ENCODE measurements at regions not wholly inside any gene's neighbourhood (a gene's known extent, or its start where the extent isn't known, plus 50 kb on each side); places are given as distances from the start of the nearest gene placed in this dataset.

GRCh38 chr20:48192109-48192508, 406.8 kb upstream of the SULF2 start:
- TF ChIP-seq CTCF (IDR thresholded peaks at IDR 0.05) (no peak), EZH2phosphoT487 (IDR thresholded peaks at IDR 0.05) (no peak)
